GM19025 (cell line): ENCODE measurements at regions not wholly inside any gene's neighbourhood (a gene's known extent, or its start where the extent isn't known, plus 50 kb on each side); places are given as distances from the start of the nearest gene placed in this dataset.

Experiments
- ATAC-seq: cut with Tn5 transposase; IDR thresholded peaks from one replicate; pipeline ENCODE4 v1.9.1; 2021; ENCODE audit warnings: mild to moderate bottlenecking, low read depth, moderate library complexity; ENCODE audit not compliant: unreplicated experiment

DNA sequence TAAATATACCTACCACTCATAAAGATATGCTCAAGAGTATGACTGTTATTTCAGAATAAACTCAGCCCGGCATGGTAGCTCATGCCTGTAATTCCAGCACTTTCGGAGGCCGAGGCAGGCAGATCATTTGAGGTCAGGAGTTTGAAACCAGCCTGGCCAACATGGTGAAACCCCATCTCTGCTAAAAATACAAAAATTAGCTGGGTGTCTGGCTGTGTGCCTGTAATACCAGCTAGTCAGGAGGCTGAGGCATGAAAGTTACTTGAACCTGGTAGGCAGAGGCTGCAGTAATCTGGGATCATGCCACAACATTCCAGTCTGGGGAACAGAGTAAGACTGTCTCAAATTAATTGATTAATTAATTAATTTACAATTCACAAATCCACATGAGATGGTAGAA lies 208.2 kb upstream of the PDGFD start:
- no peak for ATAC-seq

DNA sequence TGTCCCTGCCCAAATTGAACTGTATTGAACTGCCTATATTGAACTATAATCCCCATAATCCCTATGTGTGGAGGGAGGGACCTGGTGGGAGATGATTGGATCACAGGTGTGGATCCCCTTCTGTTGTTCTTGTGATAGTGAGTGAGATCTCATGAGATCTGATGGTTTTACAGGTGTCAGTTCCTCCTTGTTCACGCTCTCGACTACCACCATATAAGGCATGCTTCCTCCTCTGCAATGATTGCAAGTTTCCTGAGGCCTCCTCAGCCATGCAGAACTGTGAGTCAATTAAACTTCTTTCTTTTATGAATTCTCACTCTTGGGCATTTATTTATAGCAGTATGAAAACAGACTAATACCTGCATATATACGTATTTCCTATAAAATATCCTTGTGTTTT lies 206.5 kb upstream of the PDGFD start:
- no peak for ATAC-seq

GRCh38 chr11:104369761-104370160 lies 205.8 kb upstream of the PDGFD start:
- ATAC-seq, result no peak

DNA sequence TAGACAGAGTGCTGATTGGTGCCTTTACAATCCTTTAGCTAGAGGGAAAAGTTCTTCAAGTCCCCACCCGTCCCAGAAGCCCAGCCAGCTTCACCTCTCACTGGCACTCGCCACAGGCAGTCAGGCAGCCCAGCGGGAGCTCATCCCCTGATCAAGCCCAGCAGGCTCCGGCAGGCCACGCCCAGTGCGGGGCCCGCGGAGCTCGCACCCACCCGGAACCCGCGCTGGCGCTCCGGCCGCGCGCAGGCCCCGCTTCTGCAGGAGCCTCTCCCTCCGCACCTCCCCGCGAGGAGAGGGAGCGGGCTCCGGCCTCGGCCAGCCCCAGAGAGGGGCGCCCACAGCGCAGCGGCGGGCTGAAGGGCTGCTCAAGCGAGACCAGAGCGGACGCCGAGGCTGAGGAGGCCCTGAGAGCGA lies 202.4 kb upstream of the PDGFD start:
- no peak for ATAC-seq

DNA sequence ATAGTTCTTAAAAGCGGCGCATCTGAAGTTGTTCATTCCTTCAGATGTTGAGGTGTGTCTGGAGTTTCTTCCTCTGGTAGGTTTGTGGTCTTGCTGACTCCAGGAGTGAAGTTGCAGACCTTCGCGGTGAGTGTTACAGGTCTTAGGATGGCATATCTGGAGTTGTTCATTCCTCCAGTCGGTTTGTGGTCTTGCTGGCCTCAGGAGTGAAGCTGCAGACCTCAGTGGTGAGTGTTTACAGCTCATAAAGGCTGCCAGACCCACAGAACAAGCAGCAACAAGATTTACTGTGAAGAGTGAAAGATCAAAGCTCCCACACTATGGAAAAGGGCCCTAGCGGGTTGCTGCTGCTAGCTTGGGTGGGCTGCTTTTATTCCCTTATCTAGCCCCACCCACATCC lies 201.7 kb upstream of the PDGFD start:
- ATAC-seq, result no peak

DNA sequence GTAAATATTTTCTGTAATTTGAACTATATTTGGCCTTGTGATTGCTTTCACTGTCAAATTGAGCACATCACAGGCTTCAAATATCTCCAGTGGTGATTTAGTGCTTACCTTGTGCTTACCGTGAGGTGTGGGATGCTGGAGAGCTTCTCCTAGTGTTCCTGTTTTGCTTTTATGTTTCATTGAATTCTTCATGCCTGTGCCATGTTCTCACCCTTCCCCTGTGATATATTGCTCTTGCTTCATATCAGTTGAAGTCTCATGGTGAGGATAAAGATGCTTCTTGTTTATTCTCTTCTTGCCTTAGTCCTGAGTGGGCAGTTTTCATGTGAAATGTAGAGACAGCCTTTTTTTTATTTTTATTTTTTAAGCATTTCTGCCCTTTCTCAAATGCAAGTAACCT lies 198.0 kb upstream of the PDGFD start:
- ATAC-seq, result no peak

DNA sequence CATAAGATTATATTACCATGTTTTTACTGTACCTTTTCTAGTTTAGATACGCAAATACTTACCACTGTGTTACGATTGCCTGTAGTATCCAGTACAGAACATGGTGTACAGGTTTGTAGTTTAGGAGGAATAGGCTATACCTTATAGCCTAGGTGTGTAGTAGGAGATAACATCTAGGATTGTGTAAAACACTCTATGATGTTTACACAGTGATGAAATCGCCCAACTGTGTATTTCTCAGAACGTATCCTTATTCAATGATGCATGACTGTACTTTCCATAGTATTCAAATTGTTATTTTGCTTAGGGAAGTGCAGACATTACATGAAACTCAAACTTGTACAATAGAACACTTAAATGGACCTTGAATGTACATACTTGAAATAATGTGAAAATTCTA lies 188.1 kb upstream of the PDGFD start:
- ATAC-seq, result no peak

DNA sequence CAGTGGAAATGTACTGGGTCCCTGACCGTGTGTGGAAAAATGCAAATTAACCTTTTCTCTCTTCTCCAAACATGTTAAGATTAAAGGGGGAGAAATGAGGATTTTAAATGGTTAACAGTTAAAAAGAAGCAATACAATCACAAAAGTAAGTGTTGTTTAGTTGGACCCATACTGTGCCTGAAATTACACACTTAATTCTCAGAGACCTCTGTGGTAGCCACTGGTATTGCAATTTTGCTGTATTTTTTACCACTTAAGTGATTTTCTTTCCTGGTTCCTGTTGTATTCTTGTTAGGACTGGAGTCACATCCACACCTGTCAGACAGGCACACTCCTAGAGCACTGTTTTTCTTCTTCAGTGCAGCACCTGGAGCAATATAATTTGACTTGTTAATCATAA lies 179.6 kb upstream of the PDGFD start:
- no peak for ATAC-seq

GRCh38 chr11:104340590-104340989 lies 176.6 kb upstream of the PDGFD start:
- ATAC-seq, result no peak

DNA sequence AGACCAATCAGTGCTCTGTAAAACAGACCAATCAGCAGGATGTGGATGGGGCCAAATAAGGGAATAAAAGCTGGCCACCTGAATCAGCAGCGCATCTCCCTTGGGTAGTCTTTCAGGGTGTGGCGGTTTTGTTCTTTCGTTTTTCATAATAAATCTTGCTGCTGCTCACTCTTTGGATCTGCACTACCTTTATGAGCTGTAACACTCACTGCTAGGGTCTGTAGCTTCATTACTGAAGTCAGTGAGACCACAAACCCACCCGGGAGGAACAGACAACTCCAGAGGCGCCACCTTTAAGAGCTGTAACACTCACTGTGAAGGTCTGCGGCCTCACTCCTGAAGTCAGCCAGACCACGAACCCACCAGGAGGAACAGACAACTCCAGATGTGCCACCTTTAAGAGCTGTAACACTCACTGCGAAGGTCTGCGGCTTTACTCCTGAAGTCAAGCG lies 175.5 kb upstream of the PDGFD start:
- ATAC-seq, result no peak

DNA sequence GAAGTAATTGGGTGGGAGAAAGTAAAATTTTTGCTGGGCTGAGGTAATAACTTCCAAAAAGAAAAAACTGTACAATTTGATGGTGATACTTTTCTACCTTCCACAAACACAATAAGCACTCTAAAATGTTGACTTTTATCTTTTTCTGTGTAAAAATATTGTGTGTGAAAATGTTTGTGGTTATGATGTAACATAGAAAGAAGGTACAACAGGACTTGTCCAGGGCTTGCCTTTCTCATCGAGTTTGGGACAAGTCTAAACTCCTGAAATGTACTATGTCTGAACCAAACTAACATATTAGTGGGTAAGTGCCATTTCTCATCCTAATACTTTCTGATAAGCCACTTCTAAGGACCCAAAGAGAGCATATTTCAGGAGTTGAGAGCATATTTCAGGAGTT lies 174.2 kb upstream of the PDGFD start:
- no peak for ATAC-seq

- ATAC-seq, result no peak
Observed at GRCh38 chr11:104337273-104337672, 173.3 kb upstream of the PDGFD start.

GRCh38 chr11:104333977-104334376 lies 170.0 kb upstream of the PDGFD start:
- ATAC-seq, result no peak

- ATAC-seq, result no peak
Observed at GRCh38 chr11:104332110-104332509, 168.2 kb upstream of the PDGFD start.

- ATAC-seq, result no peak
Observed at GRCh38 chr11:104329078-104329665, 165.2 kb upstream of the PDGFD start.

GRCh38 chr11:104328512-104328907 lies 164.6 kb upstream of the PDGFD start:
- no peak for ATAC-seq

DNA sequence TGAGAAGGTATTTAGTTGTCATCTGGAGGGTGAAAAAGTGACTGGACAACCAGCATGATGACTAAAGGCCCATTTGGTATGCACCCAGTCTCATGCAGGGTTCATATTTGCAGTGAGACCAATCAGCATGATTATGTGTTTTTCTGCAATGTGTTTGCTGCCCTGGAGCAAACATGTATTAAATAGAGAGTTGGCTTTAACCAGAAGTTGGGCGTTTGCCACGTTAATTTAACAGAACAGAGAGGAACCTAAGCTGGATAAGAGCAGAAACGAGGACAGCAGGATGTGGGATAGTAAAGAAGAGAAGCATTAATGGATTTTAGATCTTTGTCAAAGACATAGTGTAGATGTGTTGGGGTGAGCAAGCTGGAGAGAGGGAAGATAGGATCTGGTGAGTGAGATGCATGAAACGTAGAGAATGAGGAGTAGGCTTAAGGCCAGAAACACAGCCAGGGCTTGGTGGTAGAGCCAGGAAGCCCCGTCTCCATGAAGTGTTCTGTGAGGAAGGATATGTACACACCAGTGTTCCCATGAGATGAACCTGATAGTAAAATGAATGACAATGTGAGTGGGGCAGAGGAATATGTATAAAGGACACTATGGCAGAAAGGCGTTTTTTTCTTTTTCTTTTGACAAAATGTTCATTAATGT lies 164.0 kb upstream of the PDGFD start:
- no peak for ATAC-seq

DNA sequence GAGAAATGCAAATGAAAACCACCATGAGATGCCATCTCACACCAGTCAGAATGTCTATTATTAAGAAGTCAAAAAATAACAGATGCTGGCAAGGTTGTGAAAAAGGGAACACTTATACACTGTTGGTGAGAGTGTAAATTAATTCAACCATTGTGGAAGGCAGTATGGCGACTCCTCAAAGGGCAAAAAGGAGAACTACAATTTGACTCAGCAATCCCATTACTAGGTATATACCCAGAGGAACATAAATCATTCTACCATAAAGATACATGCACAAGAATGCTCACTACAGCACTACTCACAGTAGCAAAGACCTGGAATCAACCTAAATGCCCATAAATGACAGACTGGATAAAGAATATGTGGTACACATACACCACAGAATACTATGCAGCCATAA lies 161.1 kb upstream of the PDGFD start:
- no peak for ATAC-seq

GRCh38 chr11:104324276-104324675 lies 160.3 kb upstream of the PDGFD start:
- no peak for ATAC-seq

DNA sequence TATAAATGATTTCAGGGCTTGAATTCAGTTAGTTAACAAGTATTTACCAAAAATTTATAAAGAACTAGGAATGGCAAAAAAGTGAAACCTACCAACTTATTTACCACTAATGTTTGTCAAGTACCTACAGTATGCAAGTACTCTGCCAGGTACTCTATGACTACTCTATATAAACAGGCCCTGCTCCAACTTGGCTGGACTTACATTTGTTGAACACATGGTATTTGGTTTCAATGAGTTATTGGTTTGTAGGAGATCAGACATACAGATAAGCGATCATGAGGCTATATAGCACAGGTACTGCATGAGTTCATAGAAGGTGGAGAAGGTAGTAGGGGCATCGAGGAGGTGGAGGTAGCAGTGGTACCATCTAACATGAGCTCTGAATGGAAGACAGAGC lies 159.9 kb upstream of the PDGFD start:
- ATAC-seq, result no peak

GRCh38 chr11:104322696-104323095 lies 158.7 kb upstream of the PDGFD start:
- ATAC-seq, result no peak

- ATAC-seq, result no peak
Observed at GRCh38 chr11:104320956-104321355, 157.0 kb upstream of the PDGFD start.

GRCh38 chr11:104320097-104320496 lies 156.2 kb upstream of the PDGFD start:
- no peak for ATAC-seq
